ENCODE measurements at regions not wholly inside any gene's neighbourhood (a gene's known extent, or its start where the extent isn't known, plus 50 kb on each side); places are given as distances from the start of the nearest gene placed in this dataset.

GRCh38 chr16:55968221-55968620, 93.0 kb upstream of the CES5A start:
- Mint-ChIP-seq H3K4me1 (ENCODE audit: low read depth) (no peaks in the 10 kb centered on the region), H3K4me3 (no peak overlapping the region), H3K9me3 (no peaks in the 10 kb centered on the region), H3K36me3 (ENCODE audit: low read depth) (no peaks in the 10 kb centered on the region), H3K27me3 (peaks cover 32% of the 10 kb centered on the region), H3K27ac (no peak overlapping the region)
- POLR2A ChIA-PET, result no interaction called here
- Histone ChIP-seq H3K27me3 (ENCODE audit: control insufficient read depth in 1 of 2, insufficient read depth in 2 of 2, low read length in 2 of 2) (no peaks in the 10 kb centered on the region), H3K9me3 (ENCODE audit: control insufficient read depth in 1 of 2, insufficient read depth in 1 of 2, low read length in 2 of 2) (no peaks in the 10 kb centered on the region), H3K36me3 (ENCODE audit: insufficient read depth, low read length) (no peaks in the 10 kb centered on the region), H3K4me1 (ENCODE audit: insufficient read depth, low read length) (no peaks in the 10 kb centered on the region), H3K27ac (ENCODE audit: low read depth in 1 of 2, low read length in 2 of 2) (no peak overlapping the region), H3K4me3 (ENCODE audit: low read length) (no peak overlapping the region)
- ATAC-seq (ENCODE audit: poor library complexity) (no peak), DNase-seq (no peak)
- TF ChIP-seq CTCF (IDR thresholded peaks at IDR 0.05), result no peak
- intact Hi-C loops (cut with DNase I, micrococcal nuclease), result no loop called here
- CTCF ChIA-PET, result no interaction called here

- POLR2A ChIA-PET, result no interaction called here
- H3K4me1 Mint-ChIP-seq (ENCODE audit: low read depth), result no peaks in the 10 kb centered on the region
These were observed 89.8 kb upstream of the CES5A start for GRCh38 chr16:55964923-55965475.

GRCh38 chr16:55955845-55956244, 80.7 kb upstream of the CES5A start:
- H3K4me3 Mint-ChIP-seq, result no peak overlapping the region
- H3K4me1 Mint-ChIP-seq (ENCODE audit: low read depth), result no peaks in the 10 kb centered on the region
- H3K36me3 Mint-ChIP-seq (ENCODE audit: low read depth), result no peaks in the 10 kb centered on the region
- ATAC-seq (ENCODE audit: poor library complexity), result no peak
- Histone ChIP-seq H3K4me3 (ENCODE audit: low read length) (no peak overlapping the region), H3K4me1 (ENCODE audit: insufficient read depth, low read length) (no peaks in the 10 kb centered on the region), H3K27me3 (ENCODE audit: control insufficient read depth in 1 of 2, insufficient read depth in 2 of 2, low read length in 2 of 2) (no peaks in the 10 kb centered on the region), H3K9me3 (ENCODE audit: control insufficient read depth in 1 of 2, insufficient read depth in 1 of 2, low read length in 2 of 2) (no peaks in the 10 kb centered on the region), H3K27ac (ENCODE audit: low read depth in 1 of 2, low read length in 2 of 2) (no peak overlapping the region), H3K36me3 (ENCODE audit: insufficient read depth, low read length) (no peaks in the 10 kb centered on the region)
- no peaks in the 10 kb centered on the region for H3K9me3 Mint-ChIP-seq
- ChIA-PET CTCF (no interaction called here), POLR2A (no interaction called here)
- no peak for DNase-seq
- H3K27me3 Mint-ChIP-seq, result peaks cover 5% of the 10 kb centered on the region
- TF ChIP-seq CTCF (IDR thresholded peaks at IDR 0.05), result no peak
- no peak overlapping the region for H3K27ac Mint-ChIP-seq
- intact Hi-C loops (cut with DNase I, micrococcal nuclease), result no loop called here

More at GRCh38 chr16:55964923-55965475, 89.8 kb upstream of the CES5A start:
- no peak for DNase-seq
- intact Hi-C loops (cut with DNase I, micrococcal nuclease), result no loop called here
- Histone ChIP-seq H3K4me3 (ENCODE audit: low read length) (no peak overlapping the region), H3K27ac (ENCODE audit: low read depth in 1 of 2, low read length in 2 of 2) (no peak overlapping the region), H3K36me3 (ENCODE audit: insufficient read depth, low read length) (no peaks in the 10 kb centered on the region), H3K9me3 (ENCODE audit: control insufficient read depth in 1 of 2, insufficient read depth in 1 of 2, low read length in 2 of 2) (no peaks in the 10 kb centered on the region), H3K27me3 (ENCODE audit: control insufficient read depth in 1 of 2, insufficient read depth in 2 of 2, low read length in 2 of 2) (no peaks in the 10 kb centered on the region), H3K4me1 (ENCODE audit: insufficient read depth, low read length) (no peaks in the 10 kb centered on the region)
- Mint-ChIP-seq H3K36me3 (ENCODE audit: low read depth) (no peaks in the 10 kb centered on the region), H3K27me3 (peaks cover 24% of the 10 kb centered on the region), H3K27ac (no peak overlapping the region), H3K4me3 (no peak overlapping the region), H3K9me3 (no peaks in the 10 kb centered on the region)
- no peak for ATAC-seq (ENCODE audit: poor library complexity)
- TF ChIP-seq CTCF (IDR thresholded peaks at IDR 0.05), result no peak
- CTCF ChIA-PET, result no interaction called here

Measured in CD4-positive, alpha-beta T cell (primary cell).